OCI-LY7 (cell line): ENCODE measurements at regions not wholly inside any gene's neighbourhood (a gene's known extent, or its start where the extent isn't known, plus 50 kb on each side); places are given as distances from the start of the nearest gene placed in this dataset.

ENCODE experiments used
- BruUV-seq: library from RNA; stranded (reverse); fragments of 400-500 nt; replicated peaks from 2 replicates; lab custom pipeline; 2021; lab: Mats Ljungman, UMichigan
- CTCF ChIA-PET: fragments of 300-600 bp; sonication (Branson Sonifier 250); formaldehyde crosslinking; loops from one replicate; lab custom pipeline; 2022; ENCODE audit warnings: antibody characterized with exemption; ENCODE audit not compliant: unreplicated experiment; lab: Charles Lee
- POLR2A ChIA-PET: fragments of 300-600 bp; sonication (Branson Sonifier 250); formaldehyde crosslinking; loops from one replicate; lab custom pipeline; 2022; ENCODE audit warnings: antibody characterized with exemption; lab: Charles Lee
- DNase-seq: peaks from one replicate; pipeline ENCODE4 v3.0.0-alpha.2; 2015; ENCODE audit warnings: low spot score
- H2AFZ ChIP-seq: fragments of 200-600 bp; sonication (generic), shearing (Covaris generic); 2 replicates; pipeline ENCODE4 v1.6.1; 2014; ENCODE audit warnings: mild to moderate bottlenecking, antibody characterized with exemption, low read length, moderate library complexity
- H3K27ac ChIP-seq: fragments of 200-600 bp; sonication (generic); 2 replicates; pipeline ENCODE4 v1.5.1; 2014; ENCODE audit warnings: mixed run types, low read depth, mild to moderate bottlenecking, moderate library complexity, low read length, inconsistent platforms; ENCODE audit not compliant: poor library complexity, severe bottlenecking
- H3K36me3 ChIP-seq: fragments of 200-600 bp; sonication (generic); 2 replicates; pipeline ENCODE4 v1.6.1; 2014; ENCODE audit warnings: mild to moderate bottlenecking, antibody characterized with exemption, low read length, moderate library complexity, mixed read lengths; ENCODE audit not compliant: insufficient read depth
- H3K4me1 ChIP-seq: fragments of 200-600 bp; sonication (generic); 2 replicates; pipeline ENCODE4 v1.5.1; 2014; ENCODE audit warnings: mild to moderate bottlenecking, low read length; ENCODE audit not compliant: insufficient read depth, poor library complexity, severe bottlenecking
- H3K4me2 ChIP-seq: fragments of 200-600 bp; sonication (generic); 2 replicates; pipeline ENCODE4 v1.6.1; 2014; ENCODE audit warnings: mild to moderate bottlenecking, low read length
- H3K4me3 ChIP-seq: fragments of 200-600 bp; sonication (generic); 2 replicates; pipeline ENCODE4 v1.5.1; 2014; ENCODE audit warnings: mild to moderate bottlenecking, low read depth, low read length; ENCODE audit not compliant: poor library complexity, severe bottlenecking
- H3K79me2 ChIP-seq: fragments of 200-600 bp; sonication (generic); 2 replicates; pipeline ENCODE4 v1.6.1; 2016; ENCODE audit warnings: low read depth, mild to moderate bottlenecking, low read length, moderate library complexity, mixed read lengths; ENCODE audit not compliant: insufficient read depth
- H3K9me2 ChIP-seq: fragments of 200-600 bp; sonication (generic); 2 replicates; pipeline ENCODE4 v1.6.1; 2016; ENCODE audit warnings: mild to moderate bottlenecking, low read length, mixed read lengths; ENCODE audit not compliant: insufficient read depth
- H3K9me3 ChIP-seq: fragments of 200-600 bp; sonication (generic); 2 replicates; pipeline ENCODE4 v1.6.1; 2014; ENCODE audit warnings: mild to moderate bottlenecking, mixed run types, low read length, mixed read lengths
- H4K20me1 ChIP-seq: fragments of 200-600 bp; sonication (generic); 2 replicates; pipeline ENCODE4 v1.6.1; 2014; ENCODE audit warnings: mild to moderate bottlenecking, antibody characterized with exemption, low read length, moderate library complexity, mixed read lengths; ENCODE audit not compliant: insufficient read depth
- EZH2phosphoT487 ChIP-seq: fragments of 200-600 bp; sonication (generic); IDR thresholded peaks from 2 replicates; pipeline ENCODE4 v1.6.1; 2018; ENCODE audit warnings: low read depth, borderline replicate concordance, mild to moderate bottlenecking, mixed run types, antibody characterized with exemption, low read length, moderate library complexity, mixed read lengths
- intact Hi-C: fragments of 100-400 bp; cut with micrococcal nuclease; formaldehyde crosslinking; loops from one replicate; pipeline ENCODE4 v1.10.0; 2022; ENCODE audit not compliant: unreplicated experiment
- TF ChIP-seq, protein P1 (sequence below): fragments of 200-600 bp; sonication (generic); conservative IDR thresholded peaks from 2 replicates; pipeline ENCODE4 v1.5.1; 2014; ENCODE audit warnings: mild to moderate bottlenecking, antibody characterized with exemption, low read length, moderate library complexity, mixed read lengths

- intact Hi-C loops, result no loop called here
- H3K9me2 ChIP-seq, result no peaks in the 10 kb centered on the region
Observed at GRCh38 chr3:81864272-81864671, 102.8 kb upstream of the GBE1 start.

GRCh38 chr3:81863756-81864155, 102.3 kb upstream of the GBE1 start:
- Histone ChIP-seq H4K20me1 (no peaks in the 10 kb centered on the region), H3K4me2 (no peak overlapping the region), H3K4me1 (no peaks in the 10 kb centered on the region), H3K79me2 (no peaks in the 10 kb centered on the region), H3K4me3 (no peak overlapping the region), H3K36me3 (no peaks in the 10 kb centered on the region), H2AFZ (no peak overlapping the region), H3K27ac (no peak overlapping the region), H3K9me2 (no peaks in the 10 kb centered on the region), H3K9me3 (no peaks in the 10 kb centered on the region)
- no peak for TF ChIP-seq EZH2phosphoT487
- TF ChIP-seq, protein P1, sequence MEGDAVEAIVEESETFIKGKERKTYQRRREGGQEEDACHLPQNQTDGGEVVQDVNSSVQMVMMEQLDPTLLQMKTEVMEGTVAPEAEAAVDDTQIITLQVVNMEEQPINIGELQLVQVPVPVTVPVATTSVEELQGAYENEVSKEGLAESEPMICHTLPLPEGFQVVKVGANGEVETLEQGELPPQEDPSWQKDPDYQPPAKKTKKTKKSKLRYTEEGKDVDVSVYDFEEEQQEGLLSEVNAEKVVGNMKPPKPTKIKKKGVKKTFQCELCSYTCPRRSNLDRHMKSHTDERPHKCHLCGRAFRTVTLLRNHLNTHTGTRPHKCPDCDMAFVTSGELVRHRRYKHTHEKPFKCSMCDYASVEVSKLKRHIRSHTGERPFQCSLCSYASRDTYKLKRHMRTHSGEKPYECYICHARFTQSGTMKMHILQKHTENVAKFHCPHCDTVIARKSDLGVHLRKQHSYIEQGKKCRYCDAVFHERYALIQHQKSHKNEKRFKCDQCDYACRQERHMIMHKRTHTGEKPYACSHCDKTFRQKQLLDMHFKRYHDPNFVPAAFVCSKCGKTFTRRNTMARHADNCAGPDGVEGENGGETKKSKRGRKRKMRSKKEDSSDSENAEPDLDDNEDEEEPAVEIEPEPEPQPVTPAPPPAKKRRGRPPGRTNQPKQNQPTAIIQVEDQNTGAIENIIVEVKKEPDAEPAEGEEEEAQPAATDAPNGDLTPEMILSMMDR, result no peak
- intact Hi-C loops, result no loop called here
- ChIA-PET POLR2A (no interaction called here), CTCF (no interaction called here)
- BruUV-seq, result no TSS peak
- no peak for DNase-seq

More at GRCh38 chr3:81864272-81864671, 102.8 kb upstream of the GBE1 start:
- Histone ChIP-seq H3K4me1 (no peaks in the 10 kb centered on the region), H4K20me1 (no peaks in the 10 kb centered on the region), H3K79me2 (no peaks in the 10 kb centered on the region), H3K4me2 (no peak overlapping the region), H3K27ac (no peak overlapping the region), H3K36me3 (no peaks in the 10 kb centered on the region), H3K9me3 (no peaks in the 10 kb centered on the region), H3K4me3 (no peak overlapping the region), H2AFZ (no peak overlapping the region)
- BruUV-seq, result no TSS peak
- ChIA-PET POLR2A (interaction anchor here (0.7 kb wide), 1 partner anchor 102 kb away, joined by 3 read pairs; no protein-coding TSS in a partner anchor), CTCF (no interaction called here)
- DNase-seq, result no peak
- TF ChIP-seq, protein P1, result no peak
- no peak for TF ChIP-seq EZH2phosphoT487

DNA sequence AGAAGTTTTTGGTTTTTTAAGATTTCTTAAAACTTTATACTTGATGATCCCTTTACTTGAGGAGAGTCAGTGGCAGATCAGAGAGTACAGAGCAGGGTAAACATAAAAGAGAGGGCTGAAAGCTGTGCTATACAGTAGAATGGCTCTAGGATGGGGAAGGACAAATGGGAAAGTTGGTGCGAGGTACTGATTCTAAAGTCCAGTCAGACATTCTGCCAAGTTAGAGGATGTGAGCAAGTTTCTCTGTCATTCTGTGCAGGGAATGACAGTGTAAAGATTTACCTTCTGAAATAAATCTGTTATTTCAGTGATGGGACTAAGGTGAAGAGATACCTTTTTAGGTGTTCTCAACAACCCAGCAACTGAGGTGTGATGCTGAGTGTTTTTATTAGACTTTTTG, 100.1 kb upstream of the GBE1 start:
- Histone ChIP-seq H3K79me2 (no peaks in the 10 kb centered on the region), H3K9me3 (no peaks in the 10 kb centered on the region), H3K36me3 (no peaks in the 10 kb centered on the region), H4K20me1 (no peaks in the 10 kb centered on the region), H3K4me3 (no peak overlapping the region), H2AFZ (no peak overlapping the region), H3K4me1 (no peaks in the 10 kb centered on the region), H3K4me2 (no peak overlapping the region), H3K9me2 (no peaks in the 10 kb centered on the region), H3K27ac (no peak overlapping the region)
- DNase-seq, result no peak
- ChIA-PET CTCF (no interaction called here), POLR2A (no interaction called here)
- BruUV-seq, result no TSS peak
- intact Hi-C loops, result no loop called here
- TF ChIP-seq, protein P1, result no peak
- TF ChIP-seq EZH2phosphoT487, result no peak
